ENCODE measurements at regions not wholly inside any gene's neighbourhood (a gene's known extent, or its start where the extent isn't known, plus 50 kb on each side); places are given as distances from the start of the nearest gene placed in this dataset.

DNA sequence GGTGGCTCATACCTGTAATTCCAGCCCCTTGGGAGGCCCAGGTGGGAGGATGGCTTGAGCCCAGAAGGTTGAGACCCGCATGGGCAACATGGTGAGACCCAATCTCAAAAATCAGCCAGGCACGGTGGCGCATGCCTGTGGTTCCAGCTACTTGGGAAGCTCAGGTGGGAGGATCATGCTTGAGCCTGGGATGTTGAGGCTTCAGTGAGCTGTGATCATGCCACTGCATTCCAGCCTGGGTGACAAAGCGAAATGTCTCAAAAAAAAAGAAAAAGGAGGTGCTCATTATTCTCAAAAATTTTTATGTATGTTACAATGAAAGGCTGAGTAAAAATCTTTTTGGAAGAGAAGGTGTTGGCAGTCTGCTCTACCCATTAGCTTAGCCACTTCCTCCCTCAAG is 106.8 kb downstream of the TSN start:
- TF ChIP-seq FOXM1 (IDR thresholded peaks at IDR 0.05; ENCODE audit: borderline replicate concordance): no peak
- TF ChIP-seq LEF1 (IDR thresholded peaks at IDR 0.05; ENCODE audit: borderline replicate concordance): no peak
- TF ChIP-seq, protein P1, sequence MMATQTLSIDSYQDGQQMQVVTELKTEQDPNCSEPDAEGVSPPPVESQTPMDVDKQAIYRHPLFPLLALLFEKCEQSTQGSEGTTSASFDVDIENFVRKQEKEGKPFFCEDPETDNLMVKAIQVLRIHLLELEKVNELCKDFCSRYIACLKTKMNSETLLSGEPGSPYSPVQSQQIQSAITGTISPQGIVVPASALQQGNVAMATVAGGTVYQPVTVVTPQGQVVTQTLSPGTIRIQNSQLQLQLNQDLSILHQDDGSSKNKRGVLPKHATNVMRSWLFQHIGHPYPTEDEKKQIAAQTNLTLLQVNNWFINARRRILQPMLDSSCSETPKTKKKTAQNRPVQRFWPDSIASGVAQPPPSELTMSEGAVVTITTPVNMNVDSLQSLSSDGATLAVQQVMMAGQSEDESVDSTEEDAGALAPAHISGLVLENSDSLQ (IDR thresholded peaks at IDR 0.05): no peak
- no peak for TF ChIP-seq SP1 (IDR thresholded peaks at IDR 0.05)
- no peak for TF ChIP-seq NFRKB (IDR thresholded peaks at IDR 0.05)

Data from HEK293T (cell line).